Heart left ventricle (tissue), 13 donors: ENCODE measurements at regions not wholly inside any gene's neighbourhood (a gene's known extent, or its start where the extent isn't known, plus 50 kb on each side); places are given as distances from the start of the nearest gene placed in this dataset.

Experiments used
- POLR2A ChIP-seq, 2 donors: fragments of 450-650 bp; IDR thresholded peaks; one replicate each; pipeline ENCODE4 v1.6.1; 2017; ENCODE audit warnings: antibody characterized with exemption in 2 of 2, mild to moderate bottlenecking in 2 of 2, moderate library complexity in 2 of 2
- TF ChIP-seq, protein P1 (sequence below), 12 donors: fragments of 200-600 bp; sonication (generic) in 4 of 12; IDR thresholded peaks; one replicate each; pipeline versions ENCODE4 v1.5.0 to v1.8.0; 2018 to 2022; ENCODE audit warnings: antibody characterized with exemption in 12 of 12, mild to moderate bottlenecking in 5 of 12
- donor health status: ischemic (EF 13 %, LVEDD 7.1; RV severe dilation, severe dysfunction).
- donor health status: DM: no; HTN: yes; CAD: no.
- donor health status: DM: no; HTN: no; CAD: no.
- donor health status: ischemic (EF 25% LVEDD 6.9; RV normal size, moderate dysfunction).
- donor health status: ischemic (EF 25% LVEDD 5.7; RV mildly dilated, moderate dysfunction).
- donor health status: ischemic (EF 35%, LVEDD 5.7; RV mildly dilated, moderate dysfunction).
- donor health status: nonischemic (EF 11% LVEDD 7.7; RV severe dilation, severe dysfunction).
- donor health status: DM: yes; HTN: yes; CAD: no.
- donor health status: PGD.
- donor health status: ischemic (EF 29% LVEDD 5.4; RV normal size, mild dysfunction).
- donor health status: nonischemic (EF 23%, LVEDD 6.1; RV moderate dilation, normal function).

DNA sequence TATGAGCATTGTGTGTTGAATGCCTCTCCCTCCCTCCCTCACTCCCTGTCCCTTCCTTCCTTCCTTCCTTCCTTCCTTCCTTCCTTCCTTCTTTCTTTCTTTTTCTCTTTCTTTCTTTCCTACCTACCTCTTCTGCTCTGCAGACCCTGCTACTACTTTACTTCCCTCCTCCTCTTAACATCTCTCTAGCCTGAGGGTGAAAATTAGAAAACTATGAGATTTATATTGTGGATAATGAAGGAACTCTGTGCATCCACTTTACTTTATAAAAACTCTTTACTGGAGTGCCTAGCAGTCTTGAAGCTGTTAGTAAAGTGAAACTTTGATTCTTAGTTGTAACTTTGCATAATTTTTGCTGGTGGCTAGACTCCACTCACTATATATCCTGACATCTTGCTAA lies 572.2 kb downstream of the RWDD3 start:
- TF ChIP-seq, protein P1, sequence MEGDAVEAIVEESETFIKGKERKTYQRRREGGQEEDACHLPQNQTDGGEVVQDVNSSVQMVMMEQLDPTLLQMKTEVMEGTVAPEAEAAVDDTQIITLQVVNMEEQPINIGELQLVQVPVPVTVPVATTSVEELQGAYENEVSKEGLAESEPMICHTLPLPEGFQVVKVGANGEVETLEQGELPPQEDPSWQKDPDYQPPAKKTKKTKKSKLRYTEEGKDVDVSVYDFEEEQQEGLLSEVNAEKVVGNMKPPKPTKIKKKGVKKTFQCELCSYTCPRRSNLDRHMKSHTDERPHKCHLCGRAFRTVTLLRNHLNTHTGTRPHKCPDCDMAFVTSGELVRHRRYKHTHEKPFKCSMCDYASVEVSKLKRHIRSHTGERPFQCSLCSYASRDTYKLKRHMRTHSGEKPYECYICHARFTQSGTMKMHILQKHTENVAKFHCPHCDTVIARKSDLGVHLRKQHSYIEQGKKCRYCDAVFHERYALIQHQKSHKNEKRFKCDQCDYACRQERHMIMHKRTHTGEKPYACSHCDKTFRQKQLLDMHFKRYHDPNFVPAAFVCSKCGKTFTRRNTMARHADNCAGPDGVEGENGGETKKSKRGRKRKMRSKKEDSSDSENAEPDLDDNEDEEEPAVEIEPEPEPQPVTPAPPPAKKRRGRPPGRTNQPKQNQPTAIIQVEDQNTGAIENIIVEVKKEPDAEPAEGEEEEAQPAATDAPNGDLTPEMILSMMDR (IDR thresholded peaks at IDR 0.05), result no peak
- TF ChIP-seq POLR2A (IDR thresholded peaks at IDR 0.05), result no peak
